HepG2 (cell line): ENCODE measurements at regions not wholly inside any gene's neighbourhood (a gene's known extent, or its start where the extent isn't known, plus 50 kb on each side); places are given as distances from the start of the nearest gene placed in this dataset.

Source experiments
- CCAR2 ChIP-seq: fragments of 200-400 bp; formaldehyde crosslinking; optimal IDR thresholded peaks from 2 replicates; pipeline ENCODE3; 2018; ENCODE audit warnings: low read depth, mild to moderate bottlenecking, low read length, moderate library complexity
- E2F1 ChIP-seq: sonication (generic); formaldehyde crosslinking; IDR thresholded peaks from 2 replicates; pipeline ENCODE4 v1.5.0; 2020; ENCODE audit warnings: missing genetic modification reagents
- ELF3 ChIP-seq: IDR thresholded peaks from 2 replicates; pipeline ENCODE4 v1.6.1; 2016; ENCODE audit warnings: missing genetic modification reagents, missing compliant biosample characterization
- HDAC2 ChIP-seq: sonication (generic); formaldehyde crosslinking; IDR thresholded peaks from 2 replicates; pipeline ENCODE4 v1.4.0; 2020; ENCODE audit warnings: missing genetic modification reagents
- HDAC6 ChIP-seq: fragments of 200-600 bp; sonication (generic); IDR thresholded peaks from 2 replicates; pipeline ENCODE4 v1.7.0; 2017; ENCODE audit warnings: mild to moderate bottlenecking, antibody characterized with exemption, low read length, low read depth
- IKZF1 ChIP-seq: fragments of 450-650 bp; IDR thresholded peaks from 2 replicates; pipeline ENCODE4 v1.7.1; 2016
- ISL2 ChIP-seq: sonication (generic); formaldehyde crosslinking; IDR thresholded peaks from 2 replicates; pipeline ENCODE4 v1.5.0; 2020; ENCODE audit warnings: missing genetic modification reagents
- KMT2A ChIP-seq: sonication (generic); formaldehyde crosslinking; IDR thresholded peaks from 2 replicates; pipeline ENCODE4 v1.4.0; 2020; ENCODE audit warnings: missing genetic modification reagents
- MTERF4 ChIP-seq: sonication (generic); formaldehyde crosslinking; IDR thresholded peaks from 2 replicates; pipeline ENCODE4 v1.8.0; 2023; ENCODE audit warnings: mild to moderate bottlenecking, missing genetic modification reagents
- NR2F2 ChIP-seq: IDR thresholded peaks from 2 replicates; pipeline ENCODE4 v1.6.1; 2012; ENCODE audit warnings: low read depth, inconsistent platforms, borderline replicate concordance
- PAWR ChIP-seq: sonication (generic); formaldehyde crosslinking; IDR thresholded peaks from 2 replicates; pipeline ENCODE4 v1.4.0; 2020; ENCODE audit warnings: missing genetic modification reagents, mild to moderate bottlenecking, borderline replicate concordance
- RBFOX2 ChIP-seq: fragments of 200-400 bp; formaldehyde crosslinking; IDR thresholded peaks from 2 replicates; pipeline ENCODE4 v1.6.1; 2017; ENCODE audit warnings: low read depth, mild to moderate bottlenecking, low read length
- SNAI1 ChIP-seq: sonication (generic); formaldehyde crosslinking; IDR thresholded peaks from 2 replicates; pipeline ENCODE4 v1.5.0; 2020; ENCODE audit warnings: mild to moderate bottlenecking, missing genetic modification reagents, borderline replicate concordance
- SP140L ChIP-seq: sonication (generic); formaldehyde crosslinking; IDR thresholded peaks from 2 replicates; pipeline ENCODE4 v1.4.0; 2020; ENCODE audit warnings: missing genetic modification reagents, borderline replicate concordance
- SP5 ChIP-seq: IDR thresholded peaks from 2 replicates; pipeline ENCODE4 v1.6.1; 2016; ENCODE audit warnings: low read depth, borderline replicate concordance
- TBP ChIP-seq: sonication (generic); formaldehyde crosslinking; IDR thresholded peaks from 2 replicates; pipeline ENCODE4 v1.5.0; 2020; ENCODE audit warnings: missing genetic modification reagents
- UBTF ChIP-seq: sonication (generic); formaldehyde crosslinking; IDR thresholded peaks from 2 replicates; pipeline ENCODE4 v1.4.0; 2020; ENCODE audit warnings: mild to moderate bottlenecking, missing genetic modification reagents
- ZBTB46 ChIP-seq: sonication (generic); formaldehyde crosslinking; IDR thresholded peaks from 2 replicates; pipeline ENCODE4 v1.4.0; 2020; ENCODE audit warnings: mild to moderate bottlenecking, missing genetic modification reagents, borderline replicate concordance
- ZBTB8A ChIP-seq: sonication (generic); formaldehyde crosslinking; IDR thresholded peaks from 2 replicates; pipeline ENCODE4 v1.4.0; 2020; ENCODE audit warnings: mild to moderate bottlenecking, low read depth, missing genetic modification reagents, borderline replicate concordance
- ZNF232 ChIP-seq: sonication (generic); formaldehyde crosslinking; IDR thresholded peaks from 2 replicates; pipeline ENCODE4 v1.4.0; 2020; ENCODE audit warnings: missing genetic modification reagents, borderline replicate concordance
- ZNF329 ChIP-seq: sonication (generic); formaldehyde crosslinking; IDR thresholded peaks from 2 replicates; pipeline ENCODE4 v1.9.0; 2021; ENCODE audit warnings: low read depth, mild to moderate bottlenecking, missing genetic modification reagents
- ZNF569 ChIP-seq: sonication (generic); formaldehyde crosslinking; IDR thresholded peaks from 2 replicates; pipeline ENCODE4 v1.5.0; 2020; ENCODE audit warnings: mild to moderate bottlenecking, missing genetic modification reagents, moderate library complexity, borderline replicate concordance
- ZNF629 ChIP-seq: sonication (generic); formaldehyde crosslinking; conservative IDR thresholded peaks from 2 replicates; pipeline ENCODE4 v1.5.0; 2020; ENCODE audit warnings: missing genetic modification reagents
- ZNF703 ChIP-seq: sonication (generic); formaldehyde crosslinking; IDR thresholded peaks from 2 replicates; pipeline ENCODE4 v1.5.1; 2020; ENCODE audit warnings: missing genetic modification reagents, mild to moderate bottlenecking, moderate library complexity, borderline replicate concordance
- ZNF724P ChIP-seq: sonication (generic); formaldehyde crosslinking; IDR thresholded peaks from 2 replicates; pipeline ENCODE4 v1.8.0; 2022; ENCODE audit warnings: missing genetic modification reagents, borderline replicate concordance
- ZSCAN20 ChIP-seq: sonication (generic); formaldehyde crosslinking; IDR thresholded peaks from 2 replicates; pipeline ENCODE4 v1.4.0; 2020; ENCODE audit warnings: missing genetic modification reagents, mild to moderate bottlenecking, borderline replicate concordance

- TF ChIP-seq ZNF232 = peak; percentile 78; the same call in 1 of the 2 replicates
- no peak for TF ChIP-seq ZNF329 (CRISPR knock-in tag)
- no peak for TF ChIP-seq SP5
- TF ChIP-seq ZNF569 (CRISPR knock-in tag) = no peak
- no peak; the same call in 1 of the 2 replicates for TF ChIP-seq ZBTB46 (CRISPR knock-in tag)
- TF ChIP-seq E2F1 (CRISPR knock-in tag) = no peak
- no peak for TF ChIP-seq SP140L (CRISPR knock-in tag)
- TF ChIP-seq MTERF4 (CRISPR knock-in tag) = no peak
- TF ChIP-seq ZBTB8A (CRISPR knock-in tag) = no peak
- no peak for TF ChIP-seq ZNF703 (CRISPR knock-in tag)
- peak; percentile 71 for TF ChIP-seq ELF3 (CRISPR knock-in tag)
- TF ChIP-seq CCAR2 = no peak
- TF ChIP-seq ZNF629 (CRISPR knock-in tag) = peak; percentile 86
- no peak for TF ChIP-seq IKZF1
- TF ChIP-seq PAWR (CRISPR knock-in tag) = no peak
- no peak for TF ChIP-seq HDAC6
- TF ChIP-seq KMT2A (CRISPR knock-in tag) = 0 out of 2 replicates have a peak, but pooled peaks have one; percentile 74
- TF ChIP-seq TBP (CRISPR knock-in tag) = no peak
- TF ChIP-seq HDAC2 (CRISPR knock-in tag) = peak; percentile 86
- no peak; the same call in 1 of the 2 replicates for TF ChIP-seq ZNF724P (CRISPR knock-in tag)
- peak; percentile 62; the same call in 1 of the 2 replicates for TF ChIP-seq NR2F2
- TF ChIP-seq UBTF (CRISPR knock-in tag) = peak; percentile 40; the same call in 1 of the 2 replicates
- peak; percentile 95 for TF ChIP-seq ISL2 (CRISPR knock-in tag)
- peak; percentile 78 for TF ChIP-seq RBFOX2
- no peak for TF ChIP-seq SNAI1 (CRISPR knock-in tag)
- TF ChIP-seq ZSCAN20 (CRISPR knock-in tag) = 0 out of 2 replicates have a peak, but pooled peaks have one; percentile 28
Measured at GRCh38 chr5:38148021-38148625, 110.2 kb upstream of the EGFLAM start (continued).
